CD14-positive monocyte (primary cell): ENCODE measurements at regions not wholly inside any gene's neighbourhood (a gene's known extent, or its start where the extent isn't known, plus 50 kb on each side); places are given as distances from the start of the nearest gene placed in this dataset.
"Not testable (repeated sequence)": the region's sequence is repeated elsewhere in the genome, so short reads cannot be mapped to it uniquely, and the experiment has no call there.

Experiments
- DNase-seq, 3 donors: peaks; one replicate each; pipeline ENCODE4 v3.0.0-alpha.2; 2011 to 2022
- H2AFZ ChIP-seq: 2 replicates; pipeline ENCODE4 v1.6.0; 2012; ENCODE audit warnings: mild to moderate bottlenecking, low read depth, low read length, inconsistent platforms; ENCODE audit not compliant: insufficient read depth, poor library complexity, severe bottlenecking
- H3K27ac ChIP-seq, 2 donors: 1 replicate in 1 of 2; 2 replicates in 1 of 2; pipeline ENCODE4 v1.5.1; 2012 to 2013; ENCODE audit warnings: low read length in 2 of 2, control low read depth in 1 of 2, inconsistent platforms in 1 of 2, low read depth in 1 of 2, mild to moderate bottlenecking in 1 of 2
- H3K27me3 ChIP-seq, 2 donors: one replicate each; pipeline versions ENCODE4 v1.6.0 to v1.6.1; 2011 to 2013; ENCODE audit warnings: low read length in 2 of 2; ENCODE audit not compliant: control insufficient read depth in 2 of 2, insufficient read depth in 2 of 2
- H3K36me3 ChIP-seq, 2 donors: replicated peaks in 1 of 2; 1 replicate in 1 of 2; 2 replicates in 1 of 2; pipeline versions ENCODE4 v1.5.1 to v1.6.1; 2012 to 2013; ENCODE audit warnings: low read length in 2 of 2, control low read depth in 1 of 2, inconsistent platforms in 1 of 2, mild to moderate bottlenecking in 1 of 2; ENCODE audit not compliant: insufficient read depth in 2 of 2, control insufficient read depth in 1 of 2
- H3K4me1 ChIP-seq, 2 donors: 1 replicate in 1 of 2; 2 replicates in 1 of 2; pipeline versions ENCODE4 v1.5.1 to v1.6.1; 2012 to 2013; ENCODE audit warnings: low read length in 2 of 2, control low read depth in 1 of 2, inconsistent platforms in 1 of 2, mild to moderate bottlenecking in 1 of 2, moderate library complexity in 1 of 2; ENCODE audit not compliant: insufficient read depth in 2 of 2, control insufficient read depth in 1 of 2
- H3K4me2 ChIP-seq: replicated peaks from 2 replicates; pipeline ENCODE3; 2012; ENCODE audit warnings: low read length, moderate library complexity, mild to moderate bottlenecking; ENCODE audit not compliant: poor library complexity, severe bottlenecking; ENCODE audit errors: extremely low read depth
- H3K4me3 ChIP-seq, 3 experiments: fragments of 200-600 bp in 1 of 3; sonication (generic) in 1 of 3; replicated peaks in 1 of 3; 1 replicate in 2 of 3; 2 replicates in 1 of 3; pipeline ENCODE4 v1.5.1; 2011 to 2013; ENCODE audit warnings: low read length in 3 of 3, mild to moderate bottlenecking in 3 of 3, control low read depth in 2 of 3, low read depth in 2 of 3, inconsistent platforms in 1 of 3, moderate library complexity in 1 of 3
- H3K79me2 ChIP-seq: 2 replicates; pipeline ENCODE4 v1.6.0; 2012; ENCODE audit warnings: mild to moderate bottlenecking, control low read depth, inconsistent platforms, low read length, moderate library complexity; ENCODE audit not compliant: insufficient read depth
- H3K9ac ChIP-seq: 2 replicates; pipeline ENCODE4 v1.6.0; 2017; ENCODE audit warnings: low read length, mild to moderate bottlenecking; ENCODE audit not compliant: insufficient read depth, poor library complexity, severe bottlenecking
- H3K9me3 ChIP-seq, 2 donors: replicated peaks in 1 of 2; 1 replicate in 1 of 2; 2 replicates in 1 of 2; pipeline versions ENCODE4 v1.5.1 to v1.6.1; 2012 to 2013; ENCODE audit warnings: low read length in 2 of 2, control low read depth in 1 of 2; ENCODE audit not compliant: control insufficient read depth in 1 of 2, insufficient read depth in 1 of 2
- H4K20me1 ChIP-seq: 2 replicates; pipeline ENCODE4 v1.6.0; 2012; ENCODE audit warnings: mild to moderate bottlenecking, low read length, control low read depth, moderate library complexity; ENCODE audit not compliant: insufficient read depth
- H3K27ac Mint-ChIP-seq, 7 donors: one replicate each; pipeline ENCODE4 v1.8.0; 2020; ENCODE audit warnings: mild to moderate bottlenecking in 7 of 7, mixed read lengths in 7 of 7, moderate library complexity in 6 of 7, inconsistent platforms in 2 of 7
- H3K27me3 Mint-ChIP-seq, 3 donors: one replicate each; pipeline ENCODE4 v1.8.0; 2021 to 2022; ENCODE audit warnings: low read depth in 3 of 3, mild to moderate bottlenecking in 3 of 3, mixed read lengths in 3 of 3, moderate library complexity in 3 of 3, inconsistent platforms in 1 of 3
- H3K36me3 Mint-ChIP-seq, 2 donors: one replicate each; pipeline ENCODE4 v1.8.0; 2020; ENCODE audit warnings: mixed read lengths in 2 of 2, inconsistent platforms in 1 of 2, mild to moderate bottlenecking in 1 of 2
- H3K4me1 Mint-ChIP-seq: one replicate; pipeline ENCODE4 v1.8.0; 2020; ENCODE audit warnings: mild to moderate bottlenecking, mixed read lengths
- H3K4me3 Mint-ChIP-seq, 2 donors: one replicate each; pipeline ENCODE4 v1.8.0; 2020; ENCODE audit warnings: mild to moderate bottlenecking in 2 of 2, mixed read lengths in 2 of 2, moderate library complexity in 1 of 2
- H3K9me3 Mint-ChIP-seq, 7 donors: one replicate each; pipeline ENCODE4 v1.8.0; 2020 to 2022; ENCODE audit warnings: mixed read lengths in 7 of 7, mild to moderate bottlenecking in 6 of 7, moderate library complexity in 6 of 7, inconsistent platforms in 2 of 7
- WGBS: methylation state at CpG from one replicate; pipeline ENCODE4 v1.1.5; 2013; ENCODE audit warnings: missing lambda C conversion rate; ENCODE audit not compliant: insufficient coverage; 5-methylcytosine and 5-hydroxymethylcytosine counted together
- intact Hi-C, 2 donors: fragments of 100-400 bp; cut with micrococcal nuclease; formaldehyde crosslinking; loops; one replicate each; pipeline versions ENCODE4 v1.15.0 to v1.15.1; 2023

DNA sequence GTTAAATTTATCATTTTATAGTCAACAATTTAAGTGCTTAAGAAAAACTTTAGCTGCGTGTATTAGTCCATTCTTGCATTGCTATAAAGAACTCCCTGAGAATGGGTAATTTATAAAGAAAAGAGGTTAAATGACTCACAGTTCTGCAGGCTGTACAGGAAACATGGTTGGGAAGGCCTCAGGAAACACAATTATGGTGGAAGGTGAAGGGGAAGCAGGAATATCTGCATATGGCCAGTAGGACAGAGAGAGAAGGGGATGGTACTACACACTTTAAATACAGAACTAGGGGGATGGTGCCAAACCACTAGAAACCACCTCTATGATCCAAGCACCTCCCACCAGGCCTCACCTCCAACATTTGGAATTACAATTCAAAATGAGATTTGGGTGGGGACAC, 295.5 kb upstream of the PLGLB1 start:
- H3K9me3 Mint-ChIP-seq, H3K36me3 ChIP-seq, intact Hi-C loops, H4K20me1 ChIP-seq, H3K4me3 ChIP-seq, H3K27ac Mint-ChIP-seq, H3K27me3 ChIP-seq, H2AFZ ChIP-seq, H3K79me2 ChIP-seq, H3K4me1 Mint-ChIP-seq, H3K9me3 ChIP-seq, H3K9ac ChIP-seq, H3K27ac ChIP-seq, H3K4me3 Mint-ChIP-seq, DNase-seq, H3K27me3 Mint-ChIP-seq, H3K36me3 Mint-ChIP-seq, H3K4me2 ChIP-seq, H3K4me1 ChIP-seq: not testable (repeated sequence)
- no CpG with 5 or more reads among the region's 1 CpG for WGBS

DNA sequence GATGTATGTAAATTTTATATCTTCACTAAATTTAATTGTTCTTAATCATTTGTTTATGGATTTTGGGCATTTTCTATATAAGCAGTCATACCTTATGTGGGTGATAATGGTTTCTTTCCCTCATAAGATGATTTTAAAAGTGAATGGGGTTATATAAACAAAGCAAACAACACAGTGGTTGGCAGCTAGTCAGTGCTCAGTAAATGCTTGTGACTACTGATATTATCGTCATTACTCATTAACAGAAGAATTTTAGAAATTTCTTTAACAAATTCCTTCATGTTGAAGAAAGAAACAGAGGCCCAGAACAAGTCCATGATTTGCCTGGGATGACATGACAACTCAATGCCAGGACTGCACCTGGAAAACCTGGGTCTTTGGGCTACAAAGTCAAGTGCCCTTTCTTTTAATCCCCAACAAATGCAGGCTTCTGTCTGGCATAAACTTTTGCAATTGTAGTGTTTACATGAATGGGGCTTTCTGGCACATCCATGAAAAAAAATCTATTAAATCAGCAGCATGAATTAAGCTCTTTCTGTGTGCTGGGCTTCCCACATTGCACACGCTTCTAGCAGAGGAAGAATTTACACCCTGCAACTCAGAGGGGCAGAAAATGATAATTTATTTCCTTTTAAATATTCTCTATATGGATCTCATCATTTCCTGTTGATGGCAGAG, 297.3 kb upstream of the PLGLB1 start:
- DNase-seq, H3K27me3 ChIP-seq, H3K9ac ChIP-seq, H3K4me3 ChIP-seq, H3K9me3 Mint-ChIP-seq, H3K9me3 ChIP-seq, H3K36me3 ChIP-seq, H3K4me1 Mint-ChIP-seq, H2AFZ ChIP-seq, H3K27ac ChIP-seq, H3K4me2 ChIP-seq, H3K36me3 Mint-ChIP-seq, H3K79me2 ChIP-seq, H3K4me3 Mint-ChIP-seq, intact Hi-C loops, H3K27me3 Mint-ChIP-seq, H4K20me1 ChIP-seq, H3K27ac Mint-ChIP-seq, H3K4me1 ChIP-seq: not testable (repeated sequence)
- whole genome bisulfite sequencing = no CpG with 5 or more reads among the region's 2 CpGs

GRCh38 chr2:87319705-87320104, 298.1 kb upstream of the PLGLB1 start:
- H3K79me2 ChIP-seq, H3K27me3 Mint-ChIP-seq, H4K20me1 ChIP-seq, DNase-seq, H3K27me3 ChIP-seq, H2AFZ ChIP-seq, H3K4me2 ChIP-seq, H3K4me3 Mint-ChIP-seq, intact Hi-C loops, H3K36me3 Mint-ChIP-seq, H3K4me3 ChIP-seq, H3K9me3 ChIP-seq, H3K9me3 Mint-ChIP-seq, H3K36me3 ChIP-seq, H3K4me1 ChIP-seq, H3K27ac ChIP-seq, H3K9ac ChIP-seq, H3K27ac Mint-ChIP-seq: not testable (repeated sequence)
- H3K4me1 Mint-ChIP-seq = peaks cover 10% of the 10 kb centered on the region
- WGBS = no CpG with 5 or more reads among the region's 2 CpGs

DNA sequence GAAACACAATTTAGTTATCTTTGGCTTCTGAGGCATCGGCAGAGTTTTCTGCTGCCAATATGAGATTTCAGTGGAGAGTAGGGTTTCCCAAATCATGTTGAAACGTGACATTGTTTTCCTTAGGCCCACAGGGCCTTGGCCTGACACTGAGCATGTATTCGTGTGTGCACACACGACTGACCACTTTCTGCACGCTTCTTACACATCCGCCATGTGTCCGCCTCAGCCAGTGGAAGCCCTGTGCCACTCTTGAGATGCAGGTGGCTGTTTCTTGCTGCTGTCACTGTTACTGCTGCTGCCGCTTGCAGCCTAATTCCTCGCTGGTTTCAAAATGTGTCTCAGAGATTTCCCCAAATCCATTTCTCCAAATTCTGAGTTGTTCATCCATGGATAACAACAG, 299.6 kb upstream of the PLGLB1 start:
- no CpG with 5 or more reads among the region's 9 CpGs for WGBS
- H3K36me3 Mint-ChIP-seq, H3K36me3 ChIP-seq, H3K27ac Mint-ChIP-seq, H3K4me1 ChIP-seq, H3K27me3 ChIP-seq, H3K4me2 ChIP-seq, H2AFZ ChIP-seq, H3K27ac ChIP-seq, H3K9ac ChIP-seq, H4K20me1 ChIP-seq, H3K79me2 ChIP-seq, H3K27me3 Mint-ChIP-seq, H3K9me3 ChIP-seq, H3K4me3 ChIP-seq, DNase-seq, H3K9me3 Mint-ChIP-seq, intact Hi-C loops, H3K4me3 Mint-ChIP-seq: not testable (repeated sequence)
- H3K4me1 Mint-ChIP-seq = peaks cover 10% of the 10 kb centered on the region
